ENCODE measurements at regions not wholly inside any gene's neighbourhood (a gene's known extent, or its start where the extent isn't known, plus 50 kb on each side); places are given as distances from the start of the nearest gene placed in this dataset.

DNA sequence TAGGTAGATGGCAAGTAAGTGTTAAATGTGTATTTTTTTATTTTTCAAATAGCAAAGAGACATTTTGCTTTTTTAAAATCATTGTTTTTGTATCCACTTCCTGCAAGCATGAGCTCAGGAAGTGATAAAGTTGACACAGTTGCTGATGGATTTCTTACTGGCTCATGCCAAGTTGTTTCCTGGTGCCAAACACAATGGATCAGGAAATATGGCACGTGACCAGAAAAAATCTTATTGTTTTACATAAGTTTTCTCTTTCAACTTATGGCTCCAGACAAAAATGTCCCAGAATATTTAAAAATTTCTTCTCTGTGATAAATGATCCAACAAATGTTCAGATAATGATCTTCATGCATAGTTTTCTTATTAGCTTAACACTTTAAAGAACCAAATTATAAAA, 1279.1 kb upstream of the FLRT2 start:
- no peaks in the 10 kb centered on the region for H3F3A ChIP-seq (ENCODE audit: insufficient read depth)
- TF ChIP-seq EZH2 (IDR thresholded peaks at IDR 0.05; ENCODE audit: insufficient read depth, poor library complexity, severe bottlenecking) (no peak), EZH2phosphoT487 (IDR thresholded peaks at IDR 0.05; ENCODE audit: insufficient read depth, low read depth) (no peak)
- no peak overlapping the region for H3K9ac ChIP-seq
- H3K4me2 ChIP-seq (ENCODE audit: unreplicated experiment) = no peak overlapping the region
- H3K27ac ChIP-seq = no peak overlapping the region
- DNase-seq = no peak
- 2 to 12% methylated on average over 1 of the region's 1 CpG for WGBS, 2 experiments (ENCODE audit: low coverage in 1 of 2, low lambda C conversion rate in 2 of 2, missing lambda C conversion rate in 2 of 2)
- H3K9me2 ChIP-seq (ENCODE audit: insufficient read depth) = no peaks in the 10 kb centered on the region
- in situ Hi-C loops (cut with MboI) = no loop called here
- no peaks in the 10 kb centered on the region for H4K20me1 ChIP-seq (ENCODE audit: insufficient read depth)
- no peak overlapping the region for H3K4me3 ChIP-seq
- H2AFZ ChIP-seq = no peak overlapping the region
- no peaks in the 10 kb centered on the region for H3K4me1 ChIP-seq (ENCODE audit: insufficient read depth)
- no peaks in the 10 kb centered on the region for H3K79me2 ChIP-seq (ENCODE audit: insufficient read depth)
- no peaks in the 10 kb centered on the region for H3K9me3 ChIP-seq (ENCODE audit: low read depth)
- H3K27me3 ChIP-seq (replicated peaks; ENCODE audit: insufficient read depth) = no peaks in the 10 kb centered on the region
- H3K36me3 ChIP-seq (ENCODE audit: low read depth) = no peaks in the 10 kb centered on the region

DNA sequence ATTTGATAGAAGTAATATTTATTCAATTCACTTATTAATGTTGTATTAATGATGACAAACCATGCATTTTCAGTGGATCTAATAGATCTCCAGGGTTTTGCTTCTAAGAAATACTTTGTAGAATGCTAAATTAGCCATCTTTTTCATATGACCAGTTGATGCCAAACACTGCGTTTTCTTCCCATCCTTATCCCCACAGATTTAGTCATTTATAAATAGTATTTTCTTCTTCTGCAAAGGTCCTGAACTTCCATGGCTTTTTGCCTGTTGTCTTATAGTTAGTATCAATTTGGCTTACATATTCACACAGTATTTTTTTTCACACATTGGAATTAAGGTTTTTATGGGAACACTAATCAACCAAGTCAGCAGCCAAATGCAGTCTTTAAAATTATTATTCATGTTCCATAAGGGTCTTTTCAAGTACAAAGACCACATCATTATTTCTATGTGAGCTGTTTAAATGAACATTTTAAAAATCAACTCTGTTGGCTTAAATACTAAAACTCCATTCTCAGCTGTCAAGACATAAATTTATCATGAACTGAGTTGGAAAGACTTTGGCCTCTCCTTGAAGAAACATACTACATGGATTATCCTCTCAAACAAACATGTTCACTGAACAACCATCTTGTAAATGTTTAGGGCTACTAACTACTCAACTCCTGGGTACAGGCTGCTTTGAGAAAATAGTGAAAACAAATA, 1278.4 kb upstream of the FLRT2 start:
- Histone ChIP-seq H3K27me3 (replicated peaks; ENCODE audit: insufficient read depth) (no peaks in the 10 kb centered on the region), H3K4me2 (ENCODE audit: unreplicated experiment) (no peak overlapping the region), H3K27ac (no peak overlapping the region), H3K4me1 (ENCODE audit: insufficient read depth) (no peaks in the 10 kb centered on the region), H3K36me3 (ENCODE audit: low read depth) (no peaks in the 10 kb centered on the region), H3K9me3 (ENCODE audit: low read depth) (no peaks in the 10 kb centered on the region), H4K20me1 (ENCODE audit: insufficient read depth) (no peaks in the 10 kb centered on the region), H3K9me2 (ENCODE audit: insufficient read depth) (no peaks in the 10 kb centered on the region), H3F3A (ENCODE audit: insufficient read depth) (no peaks in the 10 kb centered on the region), H3K4me3 (no peak overlapping the region), H3K79me2 (ENCODE audit: insufficient read depth) (no peaks in the 10 kb centered on the region), H2AFZ (no peak overlapping the region), H3K9ac (no peak overlapping the region)
- 53 to 55% methylated on average over 1 of the region's 1 CpG for WGBS, 2 experiments (ENCODE audit: low coverage in 1 of 2, low lambda C conversion rate in 2 of 2, missing lambda C conversion rate in 2 of 2)
- in situ Hi-C loops (cut with MboI) = no loop called here
- DNase-seq = no peak
- TF ChIP-seq EZH2phosphoT487 (IDR thresholded peaks at IDR 0.05; ENCODE audit: insufficient read depth, low read depth) (no peak), EZH2 (IDR thresholded peaks at IDR 0.05; ENCODE audit: insufficient read depth, poor library complexity, severe bottlenecking) (no peak)

DNA sequence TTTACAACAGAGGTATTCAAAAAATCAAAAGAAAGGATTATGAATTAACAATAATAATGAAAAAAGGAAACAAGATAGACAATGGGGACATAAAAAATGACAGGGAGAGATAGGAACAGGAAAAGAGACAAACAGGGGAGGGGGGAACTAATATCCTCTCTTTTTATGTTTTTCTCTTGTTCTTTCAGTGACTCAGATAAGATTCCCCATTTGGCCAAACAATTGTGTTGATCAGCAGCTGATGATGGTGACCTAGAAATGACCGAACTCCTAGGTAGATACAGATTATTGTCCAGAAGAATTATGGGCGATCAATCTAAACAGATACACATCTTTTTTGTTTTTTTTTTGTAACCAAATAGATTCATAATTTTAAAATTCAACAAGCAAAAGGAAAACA, 1277.2 kb upstream of the FLRT2 start:
- 41 to 48% methylated on average over 2 of the region's 2 CpGs for WGBS, 2 experiments (ENCODE audit: low coverage in 1 of 2, low lambda C conversion rate in 2 of 2, missing lambda C conversion rate in 2 of 2)
- no peaks in the 10 kb centered on the region for H4K20me1 ChIP-seq (ENCODE audit: insufficient read depth)
- in situ Hi-C loops (cut with MboI) = no loop called here
- H3K36me3 ChIP-seq (ENCODE audit: low read depth) = no peaks in the 10 kb centered on the region
- no peak overlapping the region for H3K27ac ChIP-seq
- H3K4me3 ChIP-seq = no peak overlapping the region
- no peak overlapping the region for H2AFZ ChIP-seq
- no peak overlapping the region for H3K9ac ChIP-seq
- H3K79me2 ChIP-seq (ENCODE audit: insufficient read depth) = no peaks in the 10 kb centered on the region
- TF ChIP-seq EZH2 (IDR thresholded peaks at IDR 0.05; ENCODE audit: insufficient read depth, poor library complexity, severe bottlenecking) (no peak), EZH2phosphoT487 (IDR thresholded peaks at IDR 0.05; ENCODE audit: insufficient read depth, low read depth) (no peak)
- DNase-seq = no peak
- H3K4me2 ChIP-seq (ENCODE audit: unreplicated experiment) = no peak overlapping the region
- H3K9me2 ChIP-seq (ENCODE audit: insufficient read depth) = no peaks in the 10 kb centered on the region
- no peaks in the 10 kb centered on the region for H3K27me3 ChIP-seq (replicated peaks; ENCODE audit: insufficient read depth)
- no peaks in the 10 kb centered on the region for H3F3A ChIP-seq (ENCODE audit: insufficient read depth)
- no peaks in the 10 kb centered on the region for H3K9me3 ChIP-seq (ENCODE audit: low read depth)
- H3K4me1 ChIP-seq (ENCODE audit: insufficient read depth) = no peaks in the 10 kb centered on the region

DNA sequence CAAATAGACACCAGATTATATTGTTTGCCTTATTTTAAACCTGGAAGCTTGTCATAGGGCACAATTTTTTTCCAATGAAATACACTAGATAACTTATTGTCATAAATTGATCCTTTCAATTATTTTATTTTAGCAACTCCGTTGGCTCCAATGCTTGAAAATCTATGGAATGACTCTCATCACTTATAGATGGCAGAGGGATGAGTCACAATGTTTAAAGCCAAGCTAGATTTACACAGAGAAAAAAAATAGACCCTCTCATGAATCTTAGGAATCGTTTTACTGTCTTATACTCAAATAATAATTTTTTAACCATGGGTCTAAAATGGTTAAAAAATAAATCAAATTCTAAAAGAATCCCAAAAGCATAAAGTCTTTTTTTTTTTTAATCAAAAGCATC, 1276.6 kb upstream of the FLRT2 start:
- Histone ChIP-seq H3K9ac (no peak overlapping the region), H3K79me2 (ENCODE audit: insufficient read depth) (no peaks in the 10 kb centered on the region), H3K27ac (no peak overlapping the region), H3K36me3 (ENCODE audit: low read depth) (no peaks in the 10 kb centered on the region), H3K4me3 (no peak overlapping the region), H3K27me3 (replicated peaks; ENCODE audit: insufficient read depth) (no peaks in the 10 kb centered on the region), H3K9me3 (ENCODE audit: low read depth) (no peaks in the 10 kb centered on the region), H3K4me1 (ENCODE audit: insufficient read depth) (no peaks in the 10 kb centered on the region), H4K20me1 (ENCODE audit: insufficient read depth) (no peaks in the 10 kb centered on the region), H3F3A (ENCODE audit: insufficient read depth) (no peaks in the 10 kb centered on the region), H2AFZ (no peak overlapping the region), H3K9me2 (ENCODE audit: insufficient read depth) (no peaks in the 10 kb centered on the region), H3K4me2 (ENCODE audit: unreplicated experiment) (no peak overlapping the region)
- WGBS, 2 experiments (ENCODE audit: low coverage in 1 of 2, low lambda C conversion rate in 2 of 2, missing lambda C conversion rate in 2 of 2) = 15 to 25% methylated on average over 2 of the region's 2 CpGs
- in situ Hi-C loops (cut with MboI) = no loop called here
- no peak for DNase-seq
- no peak for TF ChIP-seq EZH2phosphoT487 (IDR thresholded peaks at IDR 0.05; ENCODE audit: insufficient read depth, low read depth)
- no peak for TF ChIP-seq EZH2 (IDR thresholded peaks at IDR 0.05; ENCODE audit: insufficient read depth, poor library complexity, severe bottlenecking)
